HFFc6 (cell line): ENCODE measurements at regions not wholly inside any gene's neighbourhood (a gene's known extent, or its start where the extent isn't known, plus 50 kb on each side); places are given as distances from the start of the nearest gene placed in this dataset.
A peak's percentile ranks its signal among the peaks of the same experiment; 100 is the strongest.

Experiments used
- DNase-seq: peaks from one replicate; pipeline ENCODE4 v3.0.0-alpha.2; 2018
- H3K27ac Mint-ChIP-seq: 2 replicates; pipeline ENCODE4 v1.8.0; 2020; ENCODE audit warnings: mild to moderate bottlenecking, mixed read lengths
- H3K27me3 Mint-ChIP-seq: 2 replicates; pipeline ENCODE4 v1.8.0; 2021; ENCODE audit warnings: mild to moderate bottlenecking, moderate library complexity, mixed read lengths; ENCODE audit not compliant: insufficient read depth
- H3K36me3 Mint-ChIP-seq: 2 replicates; pipeline ENCODE4 v1.8.0; 2021; ENCODE audit warnings: low read depth, mixed read lengths
- H3K4me1 Mint-ChIP-seq: 2 replicates; pipeline ENCODE4 v1.8.0; 2020; ENCODE audit warnings: low read depth, mixed read lengths
- H3K4me3 Mint-ChIP-seq: 2 replicates; pipeline ENCODE4 v1.8.0; 2020; ENCODE audit warnings: mild to moderate bottlenecking, moderate library complexity, mixed read lengths
- H3K9me3 Mint-ChIP-seq: 2 replicates; pipeline ENCODE4 v1.8.0; 2020; ENCODE audit warnings: mild to moderate bottlenecking, mixed read lengths
- CTCF ChIP-seq: fragments of 200-600 bp; sonication (generic); IDR thresholded peaks from 2 replicates; pipeline ENCODE4 v1.5.0; 2021; ENCODE audit warnings: antibody characterized with exemption, mild to moderate bottlenecking

GRCh38 chr3:5426094-5426883, 238.8 kb downstream of the EDEM1 start:
- no peaks in the 10 kb centered on the region; the same call in 1 of the 2 replicates for H3K4me1 Mint-ChIP-seq
- H3K9me3 Mint-ChIP-seq, result peaks cover 4% of the 10 kb centered on the region; the same call in 1 of the 2 replicates
- H3K27ac Mint-ChIP-seq, result peak overlapping the region; percentile 39; the same call in 1 of the 2 replicates
- peak; percentile 79 for TF ChIP-seq CTCF
- no peak overlapping the region for H3K4me3 Mint-ChIP-seq
- peak; percentile 0 for DNase-seq
- no peaks in the 10 kb centered on the region for H3K36me3 Mint-ChIP-seq
- H3K27me3 Mint-ChIP-seq, result peaks cover 4% of the 10 kb centered on the region

- H3K27me3 Mint-ChIP-seq, result peaks cover 4% of the 10 kb centered on the region
- H3K36me3 Mint-ChIP-seq, result no peaks in the 10 kb centered on the region
- peaks cover 4% of the 10 kb centered on the region; the same call in 1 of the 2 replicates for H3K9me3 Mint-ChIP-seq
- TF ChIP-seq CTCF, result no peak
- H3K4me1 Mint-ChIP-seq, result no peaks in the 10 kb centered on the region; the same call in 1 of the 2 replicates
- H3K4me3 Mint-ChIP-seq, result no peak overlapping the region
- DNase-seq, result no peak
- H3K27ac Mint-ChIP-seq, result no peak overlapping the region
Measured at GRCh38 chr3:5427021-5427420, 239.5 kb downstream of the EDEM1 start.

GRCh38 chr3:5427938-5428337, 240.4 kb downstream of the EDEM1 start:
- Mint-ChIP-seq H3K4me3 (no peak overlapping the region), H3K27me3 (peaks cover 4% of the 10 kb centered on the region), H3K9me3 (peaks cover 7% of the 10 kb centered on the region; the same call in 1 of the 2 replicates)

GRCh38 chr3:5428607-5429516, 241.4 kb downstream of the EDEM1 start:
- peaks cover 4% of the 10 kb centered on the region for H3K27me3 Mint-ChIP-seq
- H3K36me3 Mint-ChIP-seq, result no peaks in the 10 kb centered on the region
- no peak overlapping the region for H3K4me3 Mint-ChIP-seq
- H3K4me1 Mint-ChIP-seq, result no peaks in the 10 kb centered on the region; the same call in 1 of the 2 replicates
- peaks cover 7% of the 10 kb centered on the region; the same call in 1 of the 2 replicates for H3K9me3 Mint-ChIP-seq
- H3K27ac Mint-ChIP-seq, result no peak overlapping the region
- no peak for TF ChIP-seq CTCF
- no peak for DNase-seq

More at GRCh38 chr3:5427938-5428337, 240.4 kb downstream of the EDEM1 start:
- no peak for DNase-seq
- no peaks in the 10 kb centered on the region; the same call in 1 of the 2 replicates for H3K4me1 Mint-ChIP-seq
- no peak for TF ChIP-seq CTCF
- H3K36me3 Mint-ChIP-seq, result no peaks in the 10 kb centered on the region
- H3K27ac Mint-ChIP-seq, result no peak overlapping the region

- peaks cover 13% of the 10 kb centered on the region; the same call in 1 of the 2 replicates for H3K9me3 Mint-ChIP-seq
Measured at GRCh38 chr3:5429517-5429890, 242.0 kb downstream of the EDEM1 start.

More at GRCh38 chr3:5429517-5429890, 242.0 kb downstream of the EDEM1 start:
- Mint-ChIP-seq H3K27me3 (peaks cover 6% of the 10 kb centered on the region), H3K4me3 (no peak overlapping the region), H3K4me1 (no peaks in the 10 kb centered on the region; the same call in 1 of the 2 replicates), H3K36me3 (no peaks in the 10 kb centered on the region), H3K27ac (no peak overlapping the region)
- no peak for DNase-seq
- no peak for TF ChIP-seq CTCF
